ENCODE measurements at regions not wholly inside any gene's neighbourhood (a gene's known extent, or its start where the extent isn't known, plus 50 kb on each side); places are given as distances from the start of the nearest gene placed in this dataset.
A peak's percentile ranks its signal among the peaks of the same experiment; 100 is the strongest.
"Not testable (repeated sequence)": the region's sequence is repeated elsewhere in the genome, so short reads cannot be mapped to it uniquely, and the experiment has no call there.

DNA sequence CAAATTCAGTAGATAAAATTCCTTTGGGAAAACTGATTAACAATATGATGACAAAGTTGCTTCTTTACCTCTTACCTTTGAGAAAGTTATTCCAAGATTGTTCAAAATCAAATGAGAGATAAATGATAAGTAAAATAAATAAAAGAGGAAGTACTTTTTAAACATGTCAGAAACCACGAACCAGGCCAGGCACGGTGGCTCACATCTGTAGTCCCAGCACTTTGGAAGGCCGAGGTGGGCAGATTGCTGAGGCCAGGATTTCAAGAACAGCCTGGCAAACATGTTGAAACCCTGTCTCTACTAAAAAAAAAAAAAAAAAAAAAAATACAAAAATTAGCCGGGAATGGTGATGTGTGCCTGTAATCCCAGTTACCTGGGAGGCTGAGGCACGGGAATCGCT is 296.6 kb downstream of the HGF start:
- Histone ChIP-seq H3K36me3 (ENCODE audit: insufficient read depth) (no peaks in the 10 kb centered on the region), H3K27ac (ENCODE audit: low read depth) (no peak overlapping the region), H3K4me1 (ENCODE audit: insufficient read depth) (no peaks in the 10 kb centered on the region), H3K4me3 (ENCODE audit: low read depth, low read length) (no peak overlapping the region)
- no peak for DNase-seq (ENCODE audit: extremely low spot score)
- 85% methylated on average over 6 of the region's 6 CpGs for WGBS

DNA sequence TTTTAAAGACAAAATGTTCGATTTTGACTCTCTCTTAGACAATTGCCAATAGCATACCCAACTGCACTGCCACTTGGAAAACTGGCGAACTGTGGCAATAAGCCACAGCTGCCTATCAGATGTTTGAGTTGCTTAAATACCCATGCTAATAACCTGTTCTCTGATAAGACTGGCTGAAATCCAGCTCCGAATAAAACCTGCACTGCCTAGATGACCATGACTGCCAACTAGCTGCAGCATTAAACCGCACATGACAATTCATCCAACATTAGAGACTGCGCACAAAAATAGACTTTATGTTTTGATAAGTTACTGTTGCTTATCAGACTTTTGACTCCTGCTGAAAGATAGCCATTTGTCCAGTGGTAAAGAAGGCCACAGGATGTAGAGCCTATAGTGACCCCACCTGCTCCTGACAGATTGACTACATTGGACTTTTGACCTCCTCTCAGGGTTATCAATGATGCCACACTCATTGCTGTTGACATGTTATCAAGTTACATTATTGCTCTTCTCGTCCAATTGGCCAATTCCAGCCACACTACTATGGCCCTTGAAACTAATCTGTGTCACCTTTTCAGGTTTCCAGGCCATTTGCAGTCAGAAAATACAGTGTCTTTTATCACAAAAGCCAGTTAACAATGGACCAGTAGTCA is 299.0 kb downstream of the HGF start:
- WGBS, result 76% methylated on average over 6 of the region's 6 CpGs
- no peak overlapping the region for H3K27ac ChIP-seq (ENCODE audit: low read depth)
- no peak for DNase-seq (ENCODE audit: extremely low spot score)
- no peaks in the 10 kb centered on the region for H3K36me3 ChIP-seq (ENCODE audit: insufficient read depth)
- H3K4me3 ChIP-seq (ENCODE audit: low read depth, low read length), result no peak overlapping the region
- H3K4me1 ChIP-seq (ENCODE audit: insufficient read depth), result no peaks in the 10 kb centered on the region

DNA sequence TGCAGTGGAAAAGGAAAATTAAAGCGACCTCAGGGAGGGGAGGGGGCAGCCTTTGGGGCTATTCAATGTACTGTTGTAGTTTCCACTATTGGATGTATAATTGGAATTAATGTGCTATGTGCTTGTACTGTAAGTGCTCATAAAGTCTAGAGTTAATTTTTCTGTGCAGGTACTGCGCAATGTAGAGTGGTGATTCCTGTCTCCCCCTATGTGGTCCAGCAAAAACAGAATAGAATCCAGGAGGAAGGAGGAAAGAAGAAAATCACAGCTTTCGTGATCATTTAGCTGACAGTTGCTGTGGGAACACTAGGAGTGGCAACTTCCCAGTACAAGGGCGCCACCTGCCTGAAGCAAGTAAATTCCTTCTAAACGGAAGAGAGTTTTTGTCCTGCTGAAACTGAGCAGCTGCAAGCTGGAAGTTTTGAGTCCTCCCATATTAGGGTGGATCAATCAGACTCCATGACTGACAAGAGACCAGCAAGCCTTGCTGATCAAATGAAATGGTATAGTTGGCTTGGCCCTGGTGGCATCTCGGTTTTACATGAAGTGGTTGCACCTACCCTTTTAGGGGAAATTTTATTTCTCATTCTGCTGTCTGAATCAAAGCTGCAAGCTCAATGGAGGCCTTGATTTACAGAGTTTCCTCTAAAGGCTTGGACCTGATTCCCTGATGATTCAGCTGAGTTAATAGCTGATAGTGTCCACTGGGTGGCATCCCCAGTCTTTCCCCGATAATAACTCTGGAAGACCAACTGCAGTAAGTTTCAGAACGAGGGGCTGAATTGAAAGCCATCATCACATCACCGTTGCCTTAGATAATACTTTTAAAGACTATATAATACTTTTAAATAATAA is 299.8 kb downstream of the HGF start:
- 40% methylated on average over 9 of the region's 9 CpGs for WGBS
- peak; percentile 31 for DNase-seq (ENCODE audit: extremely low spot score)
- H3K36me3 ChIP-seq (ENCODE audit: insufficient read depth), result no peaks in the 10 kb centered on the region
- no peaks in the 10 kb centered on the region for H3K4me1 ChIP-seq (ENCODE audit: insufficient read depth)
- no peak overlapping the region for H3K4me3 ChIP-seq (ENCODE audit: low read depth, low read length)
- H3K27ac ChIP-seq (ENCODE audit: low read depth), result no peak overlapping the region

DNA sequence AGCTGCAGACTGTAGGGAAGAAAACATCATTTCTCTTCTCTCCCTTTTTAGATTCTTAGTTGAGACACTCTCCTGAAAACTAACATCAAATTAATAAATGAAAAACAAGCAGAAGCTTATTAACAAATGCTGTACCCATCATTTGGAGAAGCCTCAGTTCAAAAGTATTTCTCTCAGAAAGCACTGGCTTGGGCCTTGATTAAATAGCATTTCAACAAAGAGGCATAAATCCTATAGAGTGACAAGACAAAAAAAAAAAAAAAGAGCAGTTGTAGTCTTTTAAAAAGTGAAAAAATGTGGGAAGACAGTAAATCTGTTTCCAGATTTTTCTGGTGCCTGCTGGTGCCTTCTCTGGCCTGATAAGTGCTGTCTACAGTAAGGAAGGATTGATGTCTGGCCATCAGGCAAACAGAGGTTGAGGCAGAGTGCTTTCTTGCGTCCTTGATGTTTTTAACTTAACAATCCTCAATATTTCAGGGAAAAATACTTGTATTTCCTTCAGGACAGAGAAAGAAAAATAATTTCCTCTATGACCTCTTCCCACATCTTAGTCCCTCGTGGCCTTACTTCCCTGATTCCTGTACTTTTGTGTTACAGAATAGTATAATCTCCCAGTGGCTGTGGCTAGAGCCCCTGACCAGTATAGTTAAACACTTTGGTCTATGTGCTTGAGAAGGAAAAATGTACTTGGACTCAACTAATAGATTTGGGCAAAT is 300.5 kb downstream of the HGF start:
- no peaks in the 10 kb centered on the region for H3K36me3 ChIP-seq (ENCODE audit: insufficient read depth)
- DNase-seq (ENCODE audit: extremely low spot score), result no peak
- H3K4me1 ChIP-seq (ENCODE audit: insufficient read depth), result no peaks in the 10 kb centered on the region
- H3K27ac ChIP-seq (ENCODE audit: low read depth), result no peak overlapping the region
- WGBS, result 63% methylated on average over 2 of the region's 2 CpGs
- H3K4me3 ChIP-seq (ENCODE audit: low read depth, low read length), result no peak overlapping the region

DNA sequence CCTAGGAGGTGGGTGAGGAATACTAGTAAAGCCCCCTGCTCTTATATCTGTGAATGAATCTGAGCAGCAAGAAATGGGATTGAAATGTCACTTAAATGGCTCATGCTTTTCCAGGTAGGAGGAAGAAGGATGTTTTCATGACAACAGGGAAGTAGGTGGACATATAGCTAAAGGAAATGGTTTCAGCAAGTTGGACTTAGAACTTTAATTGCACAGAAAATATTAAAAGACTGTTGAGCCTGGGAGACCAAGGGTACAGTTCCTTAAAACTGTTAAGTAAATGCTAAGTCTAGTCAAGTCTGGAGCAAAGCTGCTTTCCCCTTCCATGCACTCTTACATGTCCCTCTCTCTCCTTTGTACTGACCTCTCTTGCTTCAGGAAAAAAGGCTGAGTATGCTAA is 301.3 kb downstream of the HGF start:
- no peak for DNase-seq (ENCODE audit: extremely low spot score)
- H3K27ac ChIP-seq (ENCODE audit: low read depth), result no peak overlapping the region
- H3K4me1 ChIP-seq (ENCODE audit: insufficient read depth), result no peaks in the 10 kb centered on the region
- no peaks in the 10 kb centered on the region for H3K36me3 ChIP-seq (ENCODE audit: insufficient read depth)
- H3K4me3 ChIP-seq (ENCODE audit: low read depth, low read length), result no peak overlapping the region

DNA sequence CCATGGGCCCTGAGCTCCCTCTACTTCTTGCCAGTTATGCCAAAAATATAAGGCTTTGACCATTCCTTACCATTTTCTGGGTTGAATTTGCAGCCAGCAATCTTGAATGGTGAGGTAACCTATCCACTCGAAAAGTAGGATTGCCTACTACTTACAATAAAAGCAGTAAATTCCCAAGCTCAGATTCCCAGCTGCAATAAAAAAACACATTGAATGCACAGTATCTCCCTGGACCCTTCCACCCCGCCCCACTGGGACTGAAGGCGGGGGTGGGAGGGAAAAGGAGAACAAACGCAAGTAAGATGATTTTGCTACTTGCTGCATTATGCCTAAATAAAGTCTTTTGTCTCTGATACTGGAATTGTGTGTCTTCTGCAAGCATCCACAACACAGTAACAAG is 301.9 kb downstream of the HGF start:
- Histone ChIP-seq H3K27ac (ENCODE audit: low read depth) (no peak overlapping the region), H3K4me1 (ENCODE audit: insufficient read depth) (no peaks in the 10 kb centered on the region), H3K36me3 (ENCODE audit: insufficient read depth) (no peaks in the 10 kb centered on the region), H3K4me3 (ENCODE audit: low read depth, low read length) (no peak overlapping the region)
- WGBS, result 90% methylated on average over 4 of the region's 4 CpGs
- DNase-seq (ENCODE audit: extremely low spot score), result no peak

DNA sequence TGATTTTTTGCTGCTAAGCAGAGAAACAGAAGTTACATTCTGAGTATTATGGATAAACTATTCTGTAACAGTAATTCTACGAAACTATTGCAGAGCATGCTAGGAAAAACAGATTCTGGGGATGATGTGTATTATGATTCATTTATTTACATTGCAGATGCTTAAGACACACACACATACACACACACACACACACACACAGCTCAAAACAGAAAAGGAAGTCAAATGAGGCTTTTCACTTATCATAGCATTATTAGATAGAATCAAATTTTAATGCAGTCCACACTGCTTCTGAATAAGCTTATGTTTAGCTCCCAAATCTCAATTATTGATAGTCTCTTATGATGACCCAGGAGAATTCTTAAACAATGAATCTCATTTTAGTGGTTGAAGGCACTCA is 307.2 kb downstream of the HGF start:
- Histone ChIP-seq H3K4me3 (ENCODE audit: low read depth, low read length) (no peak overlapping the region), H3K27ac (ENCODE audit: low read depth) (no peak overlapping the region), H3K36me3 (ENCODE audit: insufficient read depth) (no peaks in the 10 kb centered on the region), H3K4me1 (ENCODE audit: insufficient read depth) (no peaks in the 10 kb centered on the region)
- no peak for DNase-seq (ENCODE audit: extremely low spot score)
- 85% methylated on average over 1 of the region's 1 CpG for whole genome bisulfite sequencing

DNA sequence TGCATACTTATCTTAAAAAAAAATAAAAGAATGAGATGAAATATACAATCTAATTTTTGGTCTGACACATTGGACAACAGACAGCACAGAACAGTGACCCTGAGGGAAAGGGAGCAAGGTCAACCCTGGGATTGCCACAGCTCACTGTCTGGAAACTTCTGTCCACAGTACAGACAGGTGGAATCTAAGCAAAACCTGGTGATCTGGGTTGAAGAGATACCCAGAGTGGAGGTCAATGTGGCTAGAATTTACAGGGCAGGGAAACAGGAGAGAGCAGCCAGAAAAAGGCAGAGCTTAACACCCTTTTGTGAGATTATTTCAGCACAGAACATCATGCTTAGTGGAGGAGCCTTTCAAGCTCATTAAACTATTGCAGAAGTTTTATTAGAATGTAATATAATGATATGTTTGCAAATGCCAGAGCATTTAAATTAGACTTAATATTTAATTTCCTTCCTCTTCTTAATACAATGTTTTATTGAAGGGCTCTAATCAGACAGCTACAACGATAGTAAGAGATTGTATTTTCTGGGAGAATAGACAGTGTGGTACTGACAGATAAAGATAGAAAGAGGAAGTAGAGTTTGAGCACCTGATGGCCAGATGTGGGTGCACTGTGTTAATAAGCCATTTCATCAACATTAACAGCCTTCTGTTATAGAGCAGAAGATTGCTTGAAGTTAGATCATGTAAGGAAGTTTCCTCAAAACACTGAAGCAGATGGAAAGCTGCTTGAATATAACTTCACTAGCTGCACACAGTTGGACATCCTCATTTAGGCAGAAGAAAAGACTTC is 309.4 kb downstream of the HGF start:
- no peak for DNase-seq (ENCODE audit: extremely low spot score)
- WGBS, result 43% methylated on average over 1 of the region's 1 CpG
- no peaks in the 10 kb centered on the region for H3K36me3 ChIP-seq (ENCODE audit: insufficient read depth)
- no peak overlapping the region for H3K4me3 ChIP-seq (ENCODE audit: low read depth, low read length)
- H3K4me1 ChIP-seq (ENCODE audit: insufficient read depth), result no peaks in the 10 kb centered on the region
- H3K27ac ChIP-seq (ENCODE audit: low read depth), result no peak overlapping the region

DNA sequence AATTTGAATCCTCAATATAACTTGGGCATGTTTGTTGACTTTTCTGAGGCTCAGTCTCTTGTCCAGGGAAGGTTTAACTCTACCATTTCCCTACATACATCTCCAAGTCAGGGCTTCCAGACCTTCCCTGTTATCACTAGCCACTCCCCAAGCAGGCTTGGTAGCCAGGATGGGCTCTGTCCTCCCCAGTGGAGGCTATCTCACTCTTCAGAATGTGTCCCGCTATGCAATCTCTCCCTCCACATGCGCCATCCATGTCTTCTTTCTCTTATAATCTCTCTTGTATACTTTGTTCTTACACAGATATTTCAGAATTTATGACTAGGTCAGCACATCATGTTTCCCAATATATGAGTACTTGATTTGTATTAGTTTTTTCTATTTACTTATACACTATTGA is 310.4 kb downstream of the HGF start:
- H3K27ac ChIP-seq (ENCODE audit: low read depth), result no peak overlapping the region
- no peak for DNase-seq (ENCODE audit: extremely low spot score)
- WGBS, result 98% methylated on average over 2 of the region's 2 CpGs
- H3K4me1 ChIP-seq (ENCODE audit: insufficient read depth), result no peaks in the 10 kb centered on the region
- H3K36me3 ChIP-seq (ENCODE audit: insufficient read depth), result no peaks in the 10 kb centered on the region
- H3K4me3 ChIP-seq (ENCODE audit: low read depth, low read length), result no peak overlapping the region

DNA sequence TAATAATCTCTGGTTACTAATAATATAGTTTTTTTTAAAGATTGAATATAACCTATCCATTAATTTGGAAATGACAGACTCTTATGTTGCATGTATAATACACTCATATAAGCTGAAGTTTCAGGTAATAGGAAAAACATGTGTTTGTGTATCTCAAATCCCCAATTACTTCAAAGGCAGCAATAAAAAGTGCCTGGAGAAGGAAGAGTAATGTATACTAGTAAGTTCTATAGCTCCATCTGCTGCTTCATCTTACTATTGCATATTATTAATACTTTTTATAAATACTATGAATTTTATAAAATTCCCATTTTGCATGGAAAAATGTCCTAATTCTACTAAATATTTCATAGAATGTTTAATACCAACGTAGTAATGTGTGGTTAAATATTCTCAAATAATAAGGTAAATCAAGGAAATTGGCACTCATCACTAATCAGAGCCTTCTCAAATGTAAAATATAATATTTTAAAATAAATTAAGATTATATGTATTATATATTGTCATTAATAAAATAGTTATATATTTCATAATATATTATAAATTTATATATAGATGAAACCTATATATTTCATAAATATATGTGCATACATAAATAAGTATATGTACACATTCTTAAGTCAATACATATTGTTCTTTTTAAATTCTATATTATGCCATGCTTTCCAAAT is 311.9 kb downstream of the HGF start:
- no peak for DNase-seq (ENCODE audit: extremely low spot score)
- H3K27ac ChIP-seq (ENCODE audit: low read depth), result no peak overlapping the region
- no peak overlapping the region for H3K4me3 ChIP-seq (ENCODE audit: low read depth, low read length)
- no peaks in the 10 kb centered on the region for H3K36me3 ChIP-seq (ENCODE audit: insufficient read depth)
- WGBS, result 44% methylated on average over 1 of the region's 1 CpG
- H3K4me1 ChIP-seq (ENCODE audit: insufficient read depth), result no peaks in the 10 kb centered on the region

DNA sequence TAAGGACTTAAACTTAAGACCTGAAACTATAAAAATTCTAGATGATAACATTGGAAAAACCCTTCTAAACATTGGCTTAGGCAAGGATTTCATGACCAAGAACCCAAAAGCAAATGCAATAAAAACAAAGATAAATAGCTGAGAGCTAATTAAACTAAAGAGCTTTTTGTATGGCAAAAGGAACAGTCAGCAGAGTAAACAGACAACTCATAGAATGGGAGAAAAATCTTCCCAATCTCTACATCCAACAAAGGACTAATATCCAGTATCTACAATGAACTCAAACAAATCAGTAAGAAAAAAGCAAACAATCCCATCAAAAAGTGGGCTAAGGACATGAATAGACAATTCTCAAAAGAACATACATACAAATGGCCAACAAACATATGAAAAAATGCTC is 316.1 kb downstream of the HGF start:
- not testable (repeated sequence) for H3K4me1 ChIP-seq (ENCODE audit: insufficient read depth); H3K4me3 ChIP-seq (ENCODE audit: low read depth, low read length); H3K36me3 ChIP-seq (ENCODE audit: insufficient read depth); DNase-seq (ENCODE audit: extremely low spot score); H3K27ac ChIP-seq (ENCODE audit: low read depth)

DNA sequence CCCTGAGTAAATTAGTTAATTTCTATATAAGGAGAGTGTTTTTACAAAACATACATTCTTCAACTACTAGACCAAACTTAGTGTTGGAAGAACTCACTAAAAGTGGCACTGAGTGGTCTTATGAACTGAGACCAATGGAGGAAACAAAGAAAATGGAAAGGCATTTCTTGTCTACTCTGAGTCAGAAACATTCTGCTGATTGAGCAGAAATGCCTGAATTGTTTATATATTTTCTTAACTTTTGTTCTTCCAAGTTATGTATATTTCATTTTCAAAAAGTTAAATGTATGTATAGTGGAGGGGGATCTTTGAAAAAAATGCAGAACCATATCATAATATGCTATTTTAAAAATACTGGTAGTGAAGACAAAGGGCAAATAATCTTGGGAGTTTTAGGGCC is 320.7 kb downstream of the HGF start:
- Histone ChIP-seq H3K4me3 (ENCODE audit: low read depth, low read length) (no peak overlapping the region), H3K27ac (ENCODE audit: low read depth) (no peak overlapping the region), H3K36me3 (ENCODE audit: insufficient read depth) (no peaks in the 10 kb centered on the region), H3K4me1 (ENCODE audit: insufficient read depth) (no peaks in the 10 kb centered on the region)
- no peak for DNase-seq (ENCODE audit: extremely low spot score)

DNA sequence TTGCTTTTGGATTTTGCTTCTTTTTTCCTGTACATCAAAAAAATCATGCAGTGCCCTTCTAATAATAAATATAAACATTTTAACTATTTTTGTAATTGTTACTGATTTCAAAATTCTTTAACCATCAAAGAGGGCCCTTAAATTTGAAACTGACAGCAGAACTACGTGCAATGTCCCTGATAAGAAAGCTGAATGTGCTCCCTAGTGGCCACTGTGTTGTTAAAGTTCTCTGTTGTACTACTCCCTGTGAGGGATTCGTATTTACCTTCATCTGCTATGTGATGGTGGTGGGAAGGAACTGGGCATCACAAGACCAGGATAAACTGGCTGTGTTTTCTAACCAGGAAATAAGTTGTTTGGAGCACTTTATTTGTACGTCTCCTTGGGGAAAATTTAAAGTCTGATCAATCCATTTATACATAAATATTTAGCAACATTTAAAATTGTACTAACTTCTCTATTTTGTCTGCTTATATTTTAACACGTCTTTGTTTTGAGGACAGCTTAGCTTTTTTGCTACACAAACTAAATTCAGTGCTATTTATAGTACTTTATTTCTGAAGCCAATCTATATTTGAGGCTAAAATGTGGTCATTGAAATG is 322.4 kb downstream of the HGF start:
- 39% methylated on average over 4 of the region's 4 CpGs for WGBS
- Histone ChIP-seq H3K4me3 (ENCODE audit: low read depth, low read length) (no peak overlapping the region), H3K36me3 (ENCODE audit: insufficient read depth) (no peaks in the 10 kb centered on the region), H3K4me1 (ENCODE audit: insufficient read depth) (no peaks in the 10 kb centered on the region), H3K27ac (ENCODE audit: low read depth) (no peak overlapping the region)
- no peak for DNase-seq (ENCODE audit: extremely low spot score)

All from urinary bladder (tissue), 3 donors.